ENCODE measurements at regions not wholly inside any gene's neighbourhood (a gene's known extent, or its start where the extent isn't known, plus 50 kb on each side); places are given as distances from the start of the nearest gene placed in this dataset.

DNA sequence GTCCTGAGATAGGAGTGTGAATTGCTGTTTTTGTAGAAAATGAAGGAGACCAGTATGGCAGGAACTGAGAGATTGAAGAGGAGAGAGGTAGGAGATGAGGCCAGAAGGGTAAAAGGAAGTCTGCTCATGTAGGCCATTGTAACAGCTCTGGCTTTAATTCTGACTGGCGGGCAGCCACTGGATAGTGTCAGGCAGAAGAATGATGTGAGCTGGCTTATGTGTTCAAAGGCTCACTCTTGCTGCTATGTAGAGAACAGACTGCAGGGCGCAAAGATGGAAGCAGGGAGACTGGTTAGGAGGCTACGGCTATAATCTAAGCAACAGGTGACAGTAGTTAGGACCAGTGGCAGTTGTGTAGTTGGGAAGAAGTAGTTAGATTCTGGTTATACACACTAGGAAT, 160.2 kb upstream of the FGF13 start:
- peaks cover 0 to 3% (median 0%) of the 10 kb centered on the region in 3 donors for H3K27me3 ChIP-seq
- in situ Hi-C loops (cut with MboI; ENCODE audit: low sequenced_read_pairs in 4 of 4): no loop called here
- no peak overlapping the region for H3K27ac ChIP-seq
- TF ChIP-seq, protein P1, sequence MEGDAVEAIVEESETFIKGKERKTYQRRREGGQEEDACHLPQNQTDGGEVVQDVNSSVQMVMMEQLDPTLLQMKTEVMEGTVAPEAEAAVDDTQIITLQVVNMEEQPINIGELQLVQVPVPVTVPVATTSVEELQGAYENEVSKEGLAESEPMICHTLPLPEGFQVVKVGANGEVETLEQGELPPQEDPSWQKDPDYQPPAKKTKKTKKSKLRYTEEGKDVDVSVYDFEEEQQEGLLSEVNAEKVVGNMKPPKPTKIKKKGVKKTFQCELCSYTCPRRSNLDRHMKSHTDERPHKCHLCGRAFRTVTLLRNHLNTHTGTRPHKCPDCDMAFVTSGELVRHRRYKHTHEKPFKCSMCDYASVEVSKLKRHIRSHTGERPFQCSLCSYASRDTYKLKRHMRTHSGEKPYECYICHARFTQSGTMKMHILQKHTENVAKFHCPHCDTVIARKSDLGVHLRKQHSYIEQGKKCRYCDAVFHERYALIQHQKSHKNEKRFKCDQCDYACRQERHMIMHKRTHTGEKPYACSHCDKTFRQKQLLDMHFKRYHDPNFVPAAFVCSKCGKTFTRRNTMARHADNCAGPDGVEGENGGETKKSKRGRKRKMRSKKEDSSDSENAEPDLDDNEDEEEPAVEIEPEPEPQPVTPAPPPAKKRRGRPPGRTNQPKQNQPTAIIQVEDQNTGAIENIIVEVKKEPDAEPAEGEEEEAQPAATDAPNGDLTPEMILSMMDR (IDR thresholded peaks at IDR 0.05 in 4 of 5, conservative IDR thresholded peaks at IDR 0.05 in 1 of 5): no peak
- no peak for TF ChIP-seq POLR2A (IDR thresholded peaks at IDR 0.05)
- ATAC-seq (no peak), DNase-seq (no peak)
- no peaks in the 10 kb centered on the region for H3K36me3 ChIP-seq
- H3K4me3 ChIP-seq: no peak overlapping the region
- no peaks in the 10 kb centered on the region for H3K4me1 ChIP-seq
- intact Hi-C loops (cut with DNase I; ENCODE audit: low total_unique reads): no loop called here
- H3K9me3 ChIP-seq: no peaks in the 10 kb centered on the region

DNA sequence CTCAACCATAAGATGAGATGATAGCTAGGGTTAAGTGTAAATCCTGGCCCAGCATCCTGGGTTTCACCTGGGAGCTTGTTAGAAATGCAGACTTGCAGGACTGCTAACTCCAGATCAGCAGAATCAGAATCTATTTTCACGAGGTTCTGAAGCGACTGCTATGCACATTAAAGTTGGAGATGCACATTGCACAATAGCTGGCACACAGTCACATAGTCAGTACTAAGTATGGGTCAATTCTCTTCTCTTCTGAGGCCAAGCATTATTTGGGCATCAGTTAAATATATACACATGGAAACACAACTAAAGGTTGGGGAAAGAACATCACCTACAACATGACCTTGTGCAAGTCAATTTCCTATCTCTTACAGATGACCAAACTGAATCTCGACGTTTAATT, 155.1 kb upstream of the FGF13 start:
- H3K9me3 ChIP-seq: no peaks in the 10 kb centered on the region
- no peaks in the 10 kb centered on the region for H3K4me1 ChIP-seq
- in situ Hi-C loops (cut with MboI; ENCODE audit: low sequenced_read_pairs in 4 of 4): no loop called here
- H3K27me3 ChIP-seq: no peaks in the 10 kb centered on the region
- no peaks in the 10 kb centered on the region for H3K36me3 ChIP-seq
- ATAC-seq: no peak
- DNase-seq: no peak
- no peak overlapping the region for H3K27ac ChIP-seq
- intact Hi-C loops (cut with DNase I; ENCODE audit: low total_unique reads): no loop called here
- no peak overlapping the region for H3K4me3 ChIP-seq
- TF ChIP-seq POLR2A (IDR thresholded peaks at IDR 0.05): no peak
- TF ChIP-seq, protein P1 (IDR thresholded peaks at IDR 0.05 in 4 of 5, conservative IDR thresholded peaks at IDR 0.05 in 1 of 5): no peak

DNA sequence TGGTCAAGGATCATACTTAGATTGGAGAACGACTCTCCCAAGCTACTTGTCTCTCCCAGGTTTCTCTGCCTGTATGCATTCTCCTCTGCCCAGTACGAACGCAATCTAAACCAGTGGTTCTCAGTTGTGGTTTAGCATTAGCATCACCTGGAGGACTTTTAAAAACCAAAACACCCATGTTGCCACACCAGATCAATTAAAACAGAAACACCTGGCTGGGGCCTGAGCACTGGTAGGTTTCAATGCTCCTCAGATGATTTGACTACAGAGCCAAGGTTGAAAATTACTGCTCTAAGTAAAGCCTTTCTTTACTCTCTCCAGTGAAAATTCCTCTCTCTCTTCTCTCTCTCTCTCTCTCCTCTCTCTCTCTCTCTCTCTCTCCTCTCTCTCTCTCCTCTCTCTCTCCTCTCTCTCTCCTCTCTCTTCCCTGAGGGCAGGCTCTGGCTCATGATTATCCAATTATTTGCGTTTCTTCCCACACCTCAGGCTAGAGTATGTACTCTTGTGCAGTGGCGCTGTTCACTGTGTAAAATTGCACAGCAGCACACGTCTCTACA, 153.7 kb upstream of the FGF13 start:
- Histone ChIP-seq H3K4me1 (no peaks in the 10 kb centered on the region), H3K36me3 (no peaks in the 10 kb centered on the region), H3K4me3 (no peak overlapping the region), H3K9me3 (no peaks in the 10 kb centered on the region), H3K27ac (no peak overlapping the region), H3K27me3 (no peaks in the 10 kb centered on the region)
- intact Hi-C loops (cut with DNase I; ENCODE audit: low total_unique reads): no loop called here
- in situ Hi-C loops (cut with MboI; ENCODE audit: low sequenced_read_pairs in 4 of 4): no loop called here
- DNase-seq (no peak), ATAC-seq (no peak)
- TF ChIP-seq, protein P1 (IDR thresholded peaks at IDR 0.05 in 4 of 5, conservative IDR thresholded peaks at IDR 0.05 in 1 of 5): no peak
- TF ChIP-seq POLR2A (IDR thresholded peaks at IDR 0.05): no peak

DNA sequence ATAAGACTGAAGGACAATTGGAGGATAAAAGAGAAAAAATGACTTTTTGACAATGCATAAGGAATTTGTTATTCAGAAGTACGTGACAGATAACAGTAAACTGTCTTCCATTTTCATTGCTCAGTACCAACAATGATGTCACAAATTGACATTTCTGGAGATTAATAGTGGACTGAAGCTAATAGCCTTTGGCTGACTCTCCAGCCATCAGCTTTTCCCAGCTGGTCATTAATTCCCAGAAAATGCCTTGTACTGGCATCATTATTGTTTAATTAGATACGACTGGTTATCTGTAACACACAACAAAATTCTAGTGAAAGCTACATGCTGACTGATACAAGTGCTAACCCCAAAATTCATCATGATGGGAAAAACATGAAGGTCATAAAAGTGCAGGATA, 147.9 kb upstream of the FGF13 start:
- DNase-seq (no peak), ATAC-seq (no peak)
- no peak overlapping the region for H3K4me3 ChIP-seq
- no peaks in the 10 kb centered on the region for H3K27me3 ChIP-seq
- no peaks in the 10 kb centered on the region for H3K4me1 ChIP-seq
- intact Hi-C loops (cut with DNase I; ENCODE audit: low total_unique reads): no loop called here
- no peaks in the 10 kb centered on the region for H3K36me3 ChIP-seq
- TF ChIP-seq POLR2A (IDR thresholded peaks at IDR 0.05): no peak
- TF ChIP-seq, protein P1 (IDR thresholded peaks at IDR 0.05 in 4 of 5, conservative IDR thresholded peaks at IDR 0.05 in 1 of 5): no peak
- in situ Hi-C loops (cut with MboI; ENCODE audit: low sequenced_read_pairs in 4 of 4): no loop called here
- H3K27ac ChIP-seq: no peak overlapping the region
- no peaks in the 10 kb centered on the region for H3K9me3 ChIP-seq

DNA sequence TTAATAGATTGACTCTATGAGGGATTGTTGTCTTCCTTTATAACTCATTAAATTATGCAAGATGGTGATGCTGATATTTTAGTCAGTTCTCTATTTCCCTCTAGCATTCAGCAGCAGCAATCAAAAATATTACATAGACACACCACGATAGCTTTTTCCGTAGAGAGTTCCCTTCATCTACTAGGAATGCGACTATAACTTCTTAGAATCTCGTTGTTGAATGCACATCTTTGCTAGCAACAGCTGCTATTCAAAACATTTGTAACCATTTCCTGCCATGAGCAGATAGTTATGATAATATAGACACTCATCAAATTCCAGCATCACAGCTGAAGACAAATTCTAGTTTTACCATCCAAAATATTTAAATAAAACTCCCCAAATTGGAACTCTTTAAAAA, 147.4 kb upstream of the FGF13 start:
- DNase-seq (no peak), ATAC-seq (no peak)
- TF ChIP-seq POLR2A (IDR thresholded peaks at IDR 0.05): no peak
- TF ChIP-seq, protein P1 (IDR thresholded peaks at IDR 0.05 in 4 of 5, conservative IDR thresholded peaks at IDR 0.05 in 1 of 5): no peak
- Histone ChIP-seq H3K9me3 (no peaks in the 10 kb centered on the region), H3K4me1 (no peaks in the 10 kb centered on the region), H3K36me3 (no peaks in the 10 kb centered on the region), H3K4me3 (no peak overlapping the region), H3K27ac (no peak overlapping the region), H3K27me3 (no peaks in the 10 kb centered on the region)
- intact Hi-C loops (cut with DNase I; ENCODE audit: low total_unique reads) (no loop called here), in situ Hi-C loops (cut with MboI; ENCODE audit: low sequenced_read_pairs in 4 of 4) (no loop called here)
